KMS-11 (cell line): ENCODE measurements at regions not wholly inside any gene's neighbourhood (a gene's known extent, or its start where the extent isn't known, plus 50 kb on each side); places are given as distances from the start of the nearest gene placed in this dataset.

Experiments
- H2AFZ ChIP-seq: fragments of 200-600 bp; sonication (generic); 2 replicates; pipeline ENCODE4 v1.6.1; 2016; ENCODE audit warnings: antibody characterized with exemption, mixed run types, low read depth
- H3K27ac ChIP-seq: fragments of 200-600 bp; sonication (generic); 2 replicates; pipeline ENCODE4 v1.6.1; 2016; ENCODE audit warnings: mild to moderate bottlenecking, mixed run types
- H3K27me3 ChIP-seq: fragments of 200-600 bp; sonication (generic); 2 replicates; pipeline ENCODE4 v1.6.1; 2017; ENCODE audit warnings: mild to moderate bottlenecking, low read depth, mixed run types, moderate library complexity; ENCODE audit not compliant: insufficient read depth
- H3K36me3 ChIP-seq: fragments of 200-600 bp; sonication (generic); 2 replicates; pipeline ENCODE4 v1.6.1; 2017; ENCODE audit warnings: mild to moderate bottlenecking, mixed run types; ENCODE audit not compliant: insufficient read depth
- H3K4me1 ChIP-seq: fragments of 200-600 bp; sonication (generic); 2 replicates; pipeline ENCODE4 v1.6.1; 2016; ENCODE audit warnings: mild to moderate bottlenecking, low read depth, mixed run types; ENCODE audit not compliant: poor library complexity, severe bottlenecking
- H3K4me2 ChIP-seq: fragments of 200-600 bp; sonication (generic); 2 replicates; pipeline ENCODE4 v1.7.0; 2016; ENCODE audit warnings: mild to moderate bottlenecking, mixed run types
- H3K4me3 ChIP-seq: fragments of 200-600 bp; sonication (generic); IDR thresholded peaks from 2 replicates; pipeline ENCODE4 v1.6.1; 2017; ENCODE audit warnings: low read depth, low read length, mixed read lengths; ENCODE audit not compliant: insufficient read depth
- H3K79me2 ChIP-seq: fragments of 200-600 bp; sonication (generic); 2 replicates; pipeline ENCODE4 v1.6.1; 2016; ENCODE audit warnings: low read depth, mixed run types; ENCODE audit not compliant: insufficient read depth
- H3K9ac ChIP-seq: fragments of 200-600 bp; sonication (generic); 2 replicates; pipeline ENCODE4 v1.6.1; 2016; ENCODE audit warnings: mild to moderate bottlenecking, mixed run types
- H4K20me1 ChIP-seq: fragments of 200-600 bp; sonication (generic); 2 replicates; pipeline ENCODE4 v1.6.1; 2016; ENCODE audit warnings: mild to moderate bottlenecking, mixed run types; ENCODE audit not compliant: insufficient read depth
- CTCF ChIP-seq: fragments of 200-600 bp; sonication (generic); conservative IDR thresholded peaks from 2 replicates; pipeline ENCODE4 v1.6.1; 2017; ENCODE audit warnings: low read depth, mild to moderate bottlenecking, antibody characterized with exemption, low read length, moderate library complexity, mixed read lengths

DNA sequence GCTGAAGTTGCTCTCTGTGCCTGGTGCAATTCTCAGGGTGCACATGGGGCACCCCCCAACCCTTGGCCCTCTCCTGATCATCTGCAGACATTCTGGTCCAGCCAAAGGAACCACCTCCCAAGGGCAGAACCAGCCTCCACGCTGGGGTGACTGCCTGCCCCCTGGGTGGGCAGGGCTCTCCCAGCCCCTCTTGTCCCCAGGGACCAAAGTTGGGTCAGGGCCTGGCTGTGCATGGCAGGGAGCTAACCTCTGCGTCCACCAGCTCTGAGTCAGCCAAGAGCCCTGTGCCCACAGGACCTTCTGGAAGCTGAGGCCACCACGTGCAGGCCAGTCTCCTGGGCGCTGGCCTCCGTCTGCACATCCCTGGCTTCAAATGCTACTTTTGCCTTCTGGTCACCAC is 101.9 kb downstream of the SIK1 start:
- Histone ChIP-seq H4K20me1 (no peaks in the 10 kb centered on the region), H3K27ac (no peak overlapping the region), H3K9ac (no peak overlapping the region), H3K4me1 (peaks cover 7% of the 10 kb centered on the region), H2AFZ (no peak overlapping the region), H3K27me3 (no peaks in the 10 kb centered on the region), H3K4me2 (no peak overlapping the region), H3K4me3 (no peak overlapping the region), H3K36me3 (no peaks in the 10 kb centered on the region), H3K79me2 (no peaks in the 10 kb centered on the region)
- no peak for TF ChIP-seq CTCF

GRCh38 chr21:43324596-43324995 is 102.3 kb downstream of the SIK1 start:
- H3K4me1 ChIP-seq: peaks cover 11% of the 10 kb centered on the region
- no peaks in the 10 kb centered on the region for H3K79me2 ChIP-seq
- no peak overlapping the region for H3K27ac ChIP-seq
- no peaks in the 10 kb centered on the region for H3K27me3 ChIP-seq
- no peaks in the 10 kb centered on the region for H3K36me3 ChIP-seq
- TF ChIP-seq CTCF: no peak
- H3K9ac ChIP-seq: no peak overlapping the region
- no peak overlapping the region for H3K4me2 ChIP-seq
- H2AFZ ChIP-seq: no peak overlapping the region
- H3K4me3 ChIP-seq: no peak overlapping the region
- no peaks in the 10 kb centered on the region for H4K20me1 ChIP-seq

GRCh38 chr21:43323244-43324005 is 103.5 kb downstream of the SIK1 start:
- H2AFZ ChIP-seq: no peak overlapping the region
- H3K4me2 ChIP-seq: no peak overlapping the region
- H3K4me3 ChIP-seq: no peak overlapping the region
- peaks cover 15% of the 10 kb centered on the region for H3K4me1 ChIP-seq
- no peaks in the 10 kb centered on the region for H3K27me3 ChIP-seq
- H4K20me1 ChIP-seq: no peaks in the 10 kb centered on the region
- no peak overlapping the region for H3K9ac ChIP-seq
- no peaks in the 10 kb centered on the region for H3K79me2 ChIP-seq
- TF ChIP-seq CTCF: no peak
- no peaks in the 10 kb centered on the region for H3K36me3 ChIP-seq
- no peak overlapping the region for H3K27ac ChIP-seq

GRCh38 chr21:43322805-43323204 is 104.1 kb downstream of the SIK1 start:
- peaks cover 15% of the 10 kb centered on the region for H3K4me1 ChIP-seq
- H3K9ac ChIP-seq: no peak overlapping the region
- no peak for TF ChIP-seq CTCF
- no peak overlapping the region for H3K4me3 ChIP-seq
- H3K79me2 ChIP-seq: no peaks in the 10 kb centered on the region
- H3K36me3 ChIP-seq: no peaks in the 10 kb centered on the region
- no peaks in the 10 kb centered on the region for H3K27me3 ChIP-seq
- no peak overlapping the region for H3K4me2 ChIP-seq
- H4K20me1 ChIP-seq: no peaks in the 10 kb centered on the region
- H2AFZ ChIP-seq: no peak overlapping the region
- no peak overlapping the region for H3K27ac ChIP-seq
